Endothelial cell of umbilical vein (primary cell): ENCODE measurements at regions not wholly inside any gene's neighbourhood (a gene's known extent, or its start where the extent isn't known, plus 50 kb on each side); places are given as distances from the start of the nearest gene placed in this dataset.

Experiments
- BruUV-seq: library from RNA; stranded (reverse); fragments of 400-500 nt; replicated peaks from 2 replicates; lab custom pipeline; 2021; lab: Mats Ljungman, UMichigan
- CTCF ChIA-PET: fragments of 300-600, 350-600 bp; sonication (Branson Sonifier 250); formaldehyde crosslinking; loops from one replicate; lab custom pipeline; 2021; ENCODE audit warnings: antibody characterized with exemption, inconsistent platforms; lab: Charles Lee
- POLR2A ChIA-PET: fragments of 300-600, 350-600 bp; sonication (Branson Sonifier 250); formaldehyde crosslinking; loops from one replicate; lab custom pipeline; 2021; ENCODE audit warnings: antibody characterized with exemption, inconsistent platforms; lab: Charles Lee
- DNase-seq: peaks from one replicate; pipeline ENCODE4 v3.0.0-alpha.2; 2011; ENCODE audit warnings: low read depth, low spot score
- FAIRE-seq: peaks from 2 replicates; lab custom pipeline; 2011; peaks lifted over from hg19 to GRCh38; lab: Jason Lieb, UNC
- H2AFZ ChIP-seq: 2 replicates; pipeline ENCODE4 v1.6.0; 2012; ENCODE audit warnings: low read depth, low read length, control low read depth, inconsistent platforms
- H3K27ac ChIP-seq: 2 replicates; pipeline ENCODE4 v1.5.1; 2011; ENCODE audit warnings: low read depth, mild to moderate bottlenecking, control low read depth, low read length, moderate library complexity; ENCODE audit not compliant: insufficient read depth
- H3K27me3 ChIP-seq, 2 experiments: 2 replicates each; pipeline versions ENCODE4 v1.6.0 to v1.6.1; 2011; ENCODE audit warnings: low read length in 2 of 2, mixed read lengths in 1 of 2; ENCODE audit not compliant: control insufficient read depth in 2 of 2, insufficient read depth in 2 of 2
- H3K36me3 ChIP-seq, 2 experiments: 2 replicates in 1 of 2; 3 replicates in 1 of 2; pipeline ENCODE4 v1.5.1; 2011; ENCODE audit warnings: low read length in 2 of 2, mild to moderate bottlenecking in 1 of 2, moderate library complexity in 1 of 2; ENCODE audit not compliant: control insufficient read depth in 2 of 2, insufficient read depth in 2 of 2; ENCODE audit errors: extremely low read depth in 1 of 2
- H3K4me1 ChIP-seq: 3 replicates; pipeline ENCODE4 v1.5.1; 2011; ENCODE audit warnings: mild to moderate bottlenecking, low read length; ENCODE audit not compliant: control insufficient read depth, insufficient read depth; ENCODE audit errors: extremely low read depth
- H3K4me2 ChIP-seq: 2 replicates; pipeline ENCODE4 v1.6.1; 2011; ENCODE audit warnings: low read length, control low read depth, mixed read lengths; ENCODE audit not compliant: insufficient read depth
- H3K4me3 ChIP-seq, 3 experiments: fragments of 200-600 bp in 1 of 3; sonication (generic), shearing (Covaris generic) in 1 of 3; replicated peaks in 1 of 3; 2 replicates each; pipeline ENCODE4 v1.5.1; 2011 to 2016; ENCODE audit warnings: control low read depth in 3 of 3, low read length in 3 of 3, mild to moderate bottlenecking in 2 of 3, inconsistent platforms in 1 of 3, low read depth in 1 of 3, moderate library complexity in 1 of 3; ENCODE audit not compliant: insufficient read depth in 1 of 3
- H3K79me2 ChIP-seq: 2 replicates; pipeline ENCODE4 v1.6.0; 2012; ENCODE audit warnings: low read length, inconsistent platforms; ENCODE audit not compliant: control insufficient read depth, insufficient read depth
- H3K9ac ChIP-seq: replicated peaks from 2 replicates; pipeline ENCODE3; 2011; ENCODE audit warnings: low read length, control low read depth; ENCODE audit not compliant: insufficient read depth; ENCODE audit errors: extremely low read depth
- H3K9me1 ChIP-seq: replicated peaks from 3 replicates; pipeline ENCODE4 v1.6.0; 2011; ENCODE audit warnings: mild to moderate bottlenecking, low read length; ENCODE audit not compliant: control insufficient read depth, insufficient read depth; ENCODE audit errors: extremely low read depth
- H3K9me3 ChIP-seq: replicated peaks from 2 replicates; pipeline ENCODE4 v1.5.1; 2012; ENCODE audit warnings: low read length, inconsistent platforms; ENCODE audit not compliant: control insufficient read depth, insufficient read depth
- H4K20me1 ChIP-seq: replicated peaks from 2 replicates; pipeline ENCODE3; 2011; ENCODE audit warnings: mild to moderate bottlenecking, low read length; ENCODE audit not compliant: control insufficient read depth, insufficient read depth; ENCODE audit errors: extremely low read depth
- CTCF ChIP-seq, 2 donors: IDR thresholded peaks; 1 replicate in 1 of 2; 2 replicates in 1 of 2; pipeline ENCODE4 v1.5.1; 2011; ENCODE audit warnings: low read length in 2 of 2, mild to moderate bottlenecking in 2 of 2, moderate library complexity in 2 of 2, control low read depth in 1 of 2, inconsistent platforms in 1 of 2, low read depth in 1 of 2; ENCODE audit not compliant: insufficient read depth in 1 of 2; ENCODE audit errors: extremely low read depth in 1 of 2
- EZH2 ChIP-seq: IDR thresholded peaks from 2 replicates; pipeline ENCODE4 v1.6.1; 2012; ENCODE audit warnings: borderline replicate concordance, low read depth, mild to moderate bottlenecking, moderate library complexity, low read length, inconsistent platforms; ENCODE audit not compliant: severe bottlenecking
- FOS ChIP-seq: IDR thresholded peaks from 2 replicates; pipeline ENCODE4 v1.6.1; 2011; ENCODE audit warnings: mild to moderate bottlenecking, low read length, moderate library complexity, borderline replicate concordance; ENCODE audit not compliant: insufficient read depth
- GATA2 ChIP-seq: IDR thresholded peaks from 2 replicates; pipeline ENCODE4 v1.7.0; 2011; ENCODE audit warnings: low read depth, mild to moderate bottlenecking, moderate library complexity, mixed read lengths, low read length; ENCODE audit not compliant: insufficient read length, insufficient read depth
- JUN ChIP-seq: IDR thresholded peaks from 2 replicates; pipeline ENCODE4 v1.6.1; 2011; ENCODE audit warnings: borderline replicate concordance, low read depth; ENCODE audit not compliant: insufficient read length, insufficient read depth
- MAX ChIP-seq: IDR thresholded peaks from 2 replicates; pipeline ENCODE4 v1.6.1; 2011; ENCODE audit not compliant: insufficient read depth, insufficient read length
- MYC ChIP-seq: IDR thresholded peaks from one replicate; pipeline ENCODE4 v1.6.1; 2011; ENCODE audit warnings: mild to moderate bottlenecking, low read depth, low read length
- POLR2A ChIP-seq: IDR thresholded peaks from 2 replicates; pipeline ENCODE4 v1.6.1; 2012; ENCODE audit warnings: low read depth, mild to moderate bottlenecking, control low read depth, low read length
- POLR2AphosphoS5 ChIP-seq: IDR thresholded peaks from 2 replicates; pipeline ENCODE4 v1.6.1; 2012; ENCODE audit warnings: low read depth, mild to moderate bottlenecking, control low read depth, low read length, moderate library complexity; ENCODE audit not compliant: insufficient read depth
- dilution Hi-C: fragments of 300-500 bp; cut with MboI; formaldehyde crosslinking; loops from one replicate; pipeline ENCODE4 v1.15.0; 2019; ENCODE audit warnings: low sequenced_read_pairs; ENCODE audit not compliant: extremely low pct_ligation_motif_present
- intact Hi-C: fragments of 100-400 bp; cut with micrococcal nuclease; formaldehyde crosslinking; loops from one replicate; pipeline ENCODE4 v1.10.0; 2022

GRCh38 chr22:49555526-49555925, 272.1 kb downstream of the BRD1 start:
- no peak for TF ChIP-seq JUN
- TF ChIP-seq MAX, result no peak
- no peak for TF ChIP-seq POLR2AphosphoS5
- no peak for TF ChIP-seq CTCF (IDR thresholded peaks at IDR 0.05; ENCODE audit: extremely low read depth in 1 of 2, insufficient read depth in 1 of 2, low read depth in 1 of 2, low read length in 2 of 2)
- no peak for TF ChIP-seq POLR2A
- no peak for TF ChIP-seq GATA2
- TF ChIP-seq FOS, result no peak
- no peak for TF ChIP-seq MYC
- TF ChIP-seq EZH2, result no peak
- H3K4me2 ChIP-seq, result no peak overlapping the region
- H3K9me1 ChIP-seq, result no peaks in the 10 kb centered on the region
- dilution Hi-C loops (no loop called here), intact Hi-C loops (no loop called here)
- FAIRE-seq, result no peak
- no peak overlapping the region for H2AFZ ChIP-seq
- H3K9me3 ChIP-seq, result peaks cover 3% of the 10 kb centered on the region
- H3K9ac ChIP-seq, result no peak overlapping the region
- no peaks in the 10 kb centered on the region for H3K4me1 ChIP-seq
- H3K27ac ChIP-seq, result no peak overlapping the region
- no peaks in the 10 kb centered on the region for H4K20me1 ChIP-seq
- POLR2A ChIA-PET, result no interaction called here
- no peak overlapping the region for H3K4me3 ChIP-seq
- H3K79me2 ChIP-seq, result no peaks in the 10 kb centered on the region
- BruUV-seq, result no TSS peak
- no peak for DNase-seq
- no peaks in the 10 kb centered on the region for H3K36me3 ChIP-seq
- no peaks in the 10 kb centered on the region for H3K27me3 ChIP-seq
- CTCF ChIA-PET, result no interaction called here
